ENCODE measurements at regions not wholly inside any gene's neighbourhood (a gene's known extent, or its start where the extent isn't known, plus 50 kb on each side); places are given as distances from the start of the nearest gene placed in this dataset.

GRCh38 chr3:72299823-72300222 lies 514.9 kb upstream of the PROK2 start:
- TF ChIP-seq CTCF (IDR thresholded peaks at IDR 0.05) = no peak
- no peak overlapping the region for H3K27ac ChIP-seq

GRCh38 chr3:72299321-72299802 lies 514.4 kb upstream of the PROK2 start:
- no peak for TF ChIP-seq CTCF (IDR thresholded peaks at IDR 0.05)
- no peak overlapping the region for H3K27ac ChIP-seq

- H3K27ac ChIP-seq = no peak overlapping the region
- TF ChIP-seq ZFX (IDR thresholded peaks at IDR 0.05; ENCODE audit: borderline replicate concordance) (no peak), CTCF (IDR thresholded peaks at IDR 0.05) (no peak)
Measured at GRCh38 chr3:72298201-72299152, 513.5 kb upstream of the PROK2 start.

- no peak overlapping the region for H3K27ac ChIP-seq
- TF ChIP-seq CTCF (IDR thresholded peaks at IDR 0.05) (no peak), ZFX (IDR thresholded peaks at IDR 0.05; ENCODE audit: borderline replicate concordance) (no peak)
Measured at GRCh38 chr3:72297481-72297880, 512.5 kb upstream of the PROK2 start.

GRCh38 chr3:72296477-72297111 lies 511.6 kb upstream of the PROK2 start:
- no peak overlapping the region for H3K27ac ChIP-seq
- TF ChIP-seq CTCF (IDR thresholded peaks at IDR 0.05) = no peak
- TF ChIP-seq ZFX (IDR thresholded peaks at IDR 0.05; ENCODE audit: borderline replicate concordance) = no peak

GRCh38 chr3:72295962-72296450 lies 511.1 kb upstream of the PROK2 start:
- no peak for TF ChIP-seq CTCF (IDR thresholded peaks at IDR 0.05)
- no peak for TF ChIP-seq ZFX (IDR thresholded peaks at IDR 0.05; ENCODE audit: borderline replicate concordance)
- no peak overlapping the region for H3K27ac ChIP-seq
